ENCODE measurements at regions not wholly inside any gene's neighbourhood (a gene's known extent, or its start where the extent isn't known, plus 50 kb on each side); places are given as distances from the start of the nearest gene placed in this dataset.
A peak's percentile ranks its signal among the peaks of the same experiment; 100 is the strongest.
"Not testable (repeated sequence)": the region's sequence is repeated elsewhere in the genome, so short reads cannot be mapped to it uniquely, and the experiment has no call there.

DNA sequence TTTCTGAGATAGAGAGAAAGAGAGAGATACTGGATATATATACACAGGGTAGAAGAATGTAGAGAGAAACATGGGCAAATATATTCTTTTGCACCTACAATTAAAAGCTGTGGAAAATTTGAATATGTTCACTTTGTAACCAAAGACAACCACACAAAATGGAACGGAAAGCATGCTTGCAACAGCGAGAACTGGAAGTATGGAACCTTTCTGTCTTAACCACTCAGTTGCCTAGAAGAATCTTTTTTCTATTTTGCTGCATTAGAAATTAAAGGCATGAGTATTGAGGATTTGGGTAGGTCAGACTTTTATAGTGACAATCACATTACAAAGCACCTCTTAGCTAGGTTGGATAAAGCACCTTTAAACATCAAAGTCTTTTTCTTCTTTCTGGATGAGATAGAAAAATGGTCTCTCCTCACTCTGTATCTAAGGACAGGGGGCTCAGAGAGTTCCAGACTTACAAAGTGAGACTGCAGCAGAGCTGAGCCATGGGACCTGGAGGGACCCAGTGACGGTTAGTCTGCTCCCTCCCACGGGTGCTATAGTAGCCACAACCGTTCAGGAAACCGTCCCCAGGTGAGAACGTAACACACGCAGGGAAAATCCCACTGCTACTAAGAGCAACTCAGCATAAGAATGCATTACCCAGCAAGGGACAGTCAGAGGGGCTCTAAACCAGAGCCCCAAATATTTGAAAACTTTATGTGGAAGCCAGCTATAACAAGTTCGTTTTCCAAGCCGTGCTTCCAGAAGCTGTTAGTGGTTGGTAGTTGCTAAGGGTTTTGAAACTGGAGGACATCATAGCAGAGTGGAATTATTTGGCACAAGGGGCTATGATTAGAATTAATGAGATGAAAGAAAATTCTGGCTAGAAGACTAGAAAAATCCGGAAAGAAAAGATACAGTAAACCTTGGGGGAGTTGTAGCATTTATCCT, 97.1 kb downstream of the DAD1 start:
- DNase-seq: peak; percentile 20

DNA sequence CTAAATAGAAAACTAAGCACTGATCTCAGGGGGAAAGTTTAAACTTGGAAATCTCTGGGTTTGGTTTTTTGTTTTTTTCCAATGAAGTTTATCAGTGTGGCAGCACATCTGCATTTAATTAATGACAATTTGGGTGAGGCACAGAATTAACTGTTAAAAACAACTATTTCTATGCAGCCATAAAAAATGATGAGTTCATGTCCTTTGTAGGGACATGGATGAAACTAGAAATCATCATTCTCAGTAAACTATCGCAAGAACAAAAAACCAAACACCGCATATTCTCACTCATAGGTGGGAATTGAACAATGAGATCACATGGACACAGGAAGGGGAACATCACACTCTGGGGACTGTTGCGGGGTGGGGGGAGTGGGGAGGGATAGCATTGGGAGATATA, 98.0 kb downstream of the DAD1 start:
- not testable (repeated sequence) for DNase-seq

DNA sequence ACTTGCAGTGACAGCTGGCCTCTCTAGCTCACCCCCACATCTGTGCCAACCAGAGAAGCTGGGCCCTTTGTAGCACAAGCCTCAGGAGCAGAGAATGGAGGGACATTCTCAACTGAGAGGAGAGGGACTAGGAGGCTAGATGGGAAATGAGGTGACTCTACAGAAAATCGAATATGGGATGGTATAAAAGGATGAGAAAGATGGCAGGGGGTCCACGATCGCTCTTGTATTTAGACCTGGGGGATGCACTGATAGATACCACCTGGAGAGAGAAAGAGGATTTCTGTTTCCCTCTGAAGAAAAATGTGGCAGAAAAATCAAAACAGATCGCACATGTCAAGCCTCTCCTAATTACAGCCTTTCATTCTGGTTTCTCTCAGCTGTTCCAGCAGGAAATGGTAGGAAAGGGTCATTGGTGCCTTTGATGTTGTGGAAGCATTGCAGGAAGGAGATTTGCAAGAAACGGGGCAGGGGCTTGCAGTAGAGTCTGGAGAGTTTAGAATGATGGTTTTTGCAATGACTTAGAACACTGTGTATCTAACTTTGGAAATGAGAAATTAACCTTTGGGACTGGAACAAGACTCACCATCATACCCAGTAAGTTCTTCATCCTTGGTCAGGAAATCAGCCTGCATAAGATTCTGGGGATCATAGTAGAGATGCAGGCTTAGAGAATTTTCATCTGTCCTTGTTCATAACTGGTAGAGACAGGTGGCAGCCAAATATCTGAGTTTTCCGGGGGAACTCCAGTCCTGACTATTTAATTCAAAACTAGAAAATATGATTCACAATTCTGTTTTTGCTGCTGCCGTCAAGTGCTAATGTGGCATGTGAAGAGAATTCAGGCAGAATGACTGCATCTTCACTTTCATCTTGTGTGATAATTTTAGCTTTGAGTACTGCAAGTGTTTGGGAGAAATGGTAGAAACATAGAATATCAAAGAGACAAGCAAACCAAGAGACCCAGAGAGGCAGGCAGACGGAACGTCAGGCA, 98.8 kb downstream of the DAD1 start:
- no peak for DNase-seq

DNA sequence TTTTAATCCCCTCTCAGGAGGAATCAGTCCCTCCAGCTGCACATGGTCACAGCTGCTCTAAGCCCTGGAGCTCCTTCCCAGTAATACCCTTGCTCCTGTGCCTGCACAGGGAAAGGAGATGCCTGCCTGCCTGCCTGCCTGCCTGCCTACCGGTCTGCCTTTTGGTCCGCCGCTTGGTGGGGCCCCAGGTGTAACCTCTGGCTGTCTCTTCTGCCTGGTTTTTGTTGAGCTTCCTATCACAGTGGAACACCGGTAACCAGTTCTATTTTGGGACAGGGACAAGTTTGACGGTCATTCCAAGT, 99.8 kb downstream of the DAD1 start:
- no peak for DNase-seq

DNA sequence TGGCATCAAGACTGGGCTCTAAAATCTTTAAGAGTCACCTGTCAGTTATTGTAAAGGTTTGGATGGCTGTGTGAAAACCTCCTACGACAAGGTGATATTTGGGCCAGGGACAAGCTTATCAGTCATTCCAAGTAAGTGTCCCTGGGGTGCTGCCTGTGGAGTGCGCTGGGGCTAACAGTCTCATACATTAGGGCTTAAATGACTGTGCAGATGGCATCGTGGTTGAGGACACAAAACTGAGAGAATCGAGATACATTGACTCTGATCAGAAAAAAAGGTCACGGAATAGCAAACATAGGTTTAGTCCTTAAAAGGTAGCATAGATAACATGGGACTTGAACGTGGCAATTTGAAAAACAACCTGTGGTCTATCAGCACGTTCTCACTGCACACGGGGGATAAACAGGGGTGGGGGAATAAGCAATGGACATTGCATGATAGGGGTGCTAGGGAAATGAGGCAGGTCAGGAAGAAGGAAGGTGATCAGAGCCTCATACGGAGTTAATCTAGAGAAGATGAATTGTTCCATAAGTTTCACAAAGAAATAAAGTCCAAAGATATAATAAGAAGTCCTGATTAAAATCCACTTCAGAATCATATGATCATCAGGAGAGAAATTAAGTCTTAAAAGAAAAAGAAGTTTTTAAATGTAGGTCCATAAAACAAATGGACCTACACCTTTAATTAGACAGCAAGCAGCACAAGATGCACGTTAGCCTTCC, 100.3 kb downstream of the DAD1 start:
- no peak for DNase-seq

DNA sequence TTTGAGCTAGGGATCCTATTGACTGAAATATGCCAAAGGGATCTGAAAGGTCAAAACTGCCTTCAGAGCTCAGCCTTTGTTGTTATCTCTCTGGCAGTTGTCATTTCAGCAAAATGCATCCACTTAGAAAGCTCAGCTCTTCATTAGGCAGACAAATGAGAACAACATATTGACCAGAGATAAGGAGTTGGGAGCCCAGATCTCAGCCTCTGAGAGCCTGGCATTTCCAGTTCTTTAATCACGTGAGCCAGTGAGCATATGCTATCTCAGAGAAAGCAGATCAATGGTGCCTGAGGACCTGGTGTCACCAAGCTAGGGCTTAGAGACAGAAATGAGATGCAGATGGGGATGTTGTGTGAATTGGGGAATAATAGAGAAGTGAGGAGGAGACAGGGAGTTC, 101.1 kb downstream of the DAD1 start:
- DNase-seq: no peak

DNA sequence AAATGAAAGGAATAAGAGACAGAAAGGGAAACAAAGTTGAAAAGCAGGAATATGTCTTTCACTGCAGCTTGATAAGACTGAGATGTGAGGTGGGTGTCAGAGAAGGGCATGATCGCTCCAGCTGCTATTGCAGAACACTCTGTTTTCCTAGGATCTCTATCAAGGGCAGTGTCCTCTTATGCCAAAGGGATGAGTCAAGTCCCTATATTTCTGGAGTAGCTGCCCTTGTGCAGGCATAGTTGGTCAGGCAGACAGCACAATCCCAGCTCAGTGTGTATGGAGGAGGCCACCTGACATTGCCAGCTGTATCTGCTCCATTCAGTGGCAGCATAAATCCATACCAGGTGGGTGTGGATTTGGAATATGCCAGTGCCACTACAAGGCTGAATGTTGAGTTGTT, 101.6 kb downstream of the DAD1 start:
- DNase-seq: no peak

DNA sequence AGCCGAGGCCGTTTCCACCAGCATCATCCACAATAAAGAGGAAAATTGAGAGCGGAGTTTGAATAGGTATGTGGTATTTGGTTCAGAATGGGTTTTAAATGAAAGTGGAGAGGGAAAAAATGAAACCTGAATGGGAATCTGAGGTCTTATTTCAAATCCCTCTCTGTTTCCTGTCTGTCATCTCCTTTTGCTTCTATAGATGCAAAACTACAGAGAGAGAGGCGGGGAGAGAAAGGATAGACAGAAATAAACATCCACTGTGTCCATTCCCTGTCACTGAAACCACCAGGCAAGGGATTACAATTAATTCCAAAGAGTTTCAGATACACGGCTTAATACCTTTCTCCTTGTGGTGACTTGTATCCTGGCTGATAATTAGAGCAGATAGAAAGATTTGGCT, 102.3 kb downstream of the DAD1 start:
- DNase-seq: no peak

DNA sequence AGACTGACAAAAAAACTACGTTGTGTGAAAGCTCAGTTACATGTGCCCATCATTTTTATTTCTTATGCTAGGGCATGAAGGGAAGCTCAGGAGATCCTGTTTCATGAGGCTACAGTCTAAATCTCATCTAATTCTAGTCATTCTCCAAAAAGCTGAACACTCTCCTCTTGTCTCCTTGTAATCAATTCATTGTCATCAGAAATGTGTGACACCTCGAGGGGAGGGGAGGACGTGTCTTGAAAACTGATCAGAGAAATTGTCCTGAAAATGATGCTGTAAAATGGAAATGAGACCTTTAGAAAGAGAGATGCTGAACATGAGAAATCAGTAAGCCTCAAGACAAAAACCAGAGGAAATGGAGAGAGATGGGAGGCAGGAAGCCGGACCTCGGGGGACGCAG, 103.4 kb downstream of the DAD1 start:
- DNase-seq: no peak

DNA sequence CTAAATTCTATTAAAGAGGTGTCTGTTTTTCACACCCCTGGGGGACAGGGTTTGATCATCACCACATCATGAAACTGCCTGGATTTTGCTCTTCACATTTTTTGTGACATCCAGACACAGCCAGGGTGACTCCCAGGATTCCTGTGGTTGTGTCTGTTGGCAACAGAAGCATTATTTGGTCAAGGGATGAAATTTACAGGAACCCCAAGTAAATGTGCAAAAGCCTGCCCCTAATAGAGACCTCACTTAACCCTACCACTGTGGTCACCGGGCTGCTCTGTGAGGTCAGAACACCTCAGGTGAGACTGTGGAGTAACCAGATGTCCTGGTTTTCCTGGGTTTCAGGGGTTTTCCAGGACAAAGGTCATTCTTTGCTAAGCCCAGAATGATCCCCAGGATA, 103.8 kb downstream of the DAD1 start:
- DNase-seq: no peak

DNA sequence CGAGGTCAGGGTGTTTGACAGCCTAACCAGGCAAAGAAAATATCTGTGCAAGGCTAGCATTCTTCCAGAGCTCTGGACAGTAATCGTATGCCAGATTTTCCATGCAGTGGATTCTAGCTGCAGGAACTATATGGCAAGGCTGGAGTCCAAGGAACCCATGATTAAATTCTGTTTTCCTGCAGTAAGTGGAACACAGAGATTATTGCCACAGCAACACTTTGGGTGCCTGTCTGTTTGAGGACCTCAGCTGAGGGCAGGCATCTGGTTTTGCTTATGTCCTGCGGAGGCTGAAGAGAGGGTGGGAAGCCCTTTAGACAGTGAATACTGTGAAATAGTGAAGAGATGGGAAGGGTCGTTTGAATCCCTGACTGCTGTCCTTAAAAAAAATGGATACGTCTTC, 104.4 kb downstream of the DAD1 start:
- DNase-seq: no peak

DNA sequence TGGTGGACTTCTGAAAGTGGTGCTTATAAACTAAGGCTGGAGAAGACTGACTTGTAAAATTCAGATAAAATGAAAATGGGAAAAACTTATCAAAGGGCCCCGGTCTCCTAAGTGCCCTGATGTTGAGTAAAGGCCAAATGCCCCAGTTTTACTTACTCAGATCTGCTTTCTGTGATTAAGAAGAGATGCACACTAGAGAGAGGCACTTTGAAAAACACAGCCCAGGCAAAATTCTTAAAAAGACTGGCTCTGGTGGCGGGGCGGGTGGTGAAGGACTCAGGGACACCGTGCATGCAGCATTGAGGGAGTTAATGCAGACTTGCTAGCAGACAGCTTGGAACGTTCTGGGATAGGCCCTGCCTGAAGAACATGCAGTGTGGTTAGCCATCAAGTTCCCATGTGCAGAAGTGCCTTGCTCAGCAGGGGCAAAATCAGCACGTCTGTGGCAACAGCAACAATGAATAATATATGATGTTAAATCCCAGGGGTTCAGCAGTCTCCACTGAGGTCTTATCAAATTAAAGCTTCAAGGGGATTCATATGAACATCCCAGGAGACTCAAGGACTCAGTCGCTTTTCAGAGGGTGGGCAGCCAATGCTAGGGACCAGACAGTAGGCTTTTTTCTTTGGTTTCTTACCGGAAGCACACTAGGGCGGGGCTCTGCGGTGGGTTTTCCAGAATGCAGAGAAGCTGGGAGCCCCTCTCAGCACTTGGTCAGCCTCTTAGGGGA, 105.0 kb downstream of the DAD1 start:
- DNase-seq: no peak

DNA sequence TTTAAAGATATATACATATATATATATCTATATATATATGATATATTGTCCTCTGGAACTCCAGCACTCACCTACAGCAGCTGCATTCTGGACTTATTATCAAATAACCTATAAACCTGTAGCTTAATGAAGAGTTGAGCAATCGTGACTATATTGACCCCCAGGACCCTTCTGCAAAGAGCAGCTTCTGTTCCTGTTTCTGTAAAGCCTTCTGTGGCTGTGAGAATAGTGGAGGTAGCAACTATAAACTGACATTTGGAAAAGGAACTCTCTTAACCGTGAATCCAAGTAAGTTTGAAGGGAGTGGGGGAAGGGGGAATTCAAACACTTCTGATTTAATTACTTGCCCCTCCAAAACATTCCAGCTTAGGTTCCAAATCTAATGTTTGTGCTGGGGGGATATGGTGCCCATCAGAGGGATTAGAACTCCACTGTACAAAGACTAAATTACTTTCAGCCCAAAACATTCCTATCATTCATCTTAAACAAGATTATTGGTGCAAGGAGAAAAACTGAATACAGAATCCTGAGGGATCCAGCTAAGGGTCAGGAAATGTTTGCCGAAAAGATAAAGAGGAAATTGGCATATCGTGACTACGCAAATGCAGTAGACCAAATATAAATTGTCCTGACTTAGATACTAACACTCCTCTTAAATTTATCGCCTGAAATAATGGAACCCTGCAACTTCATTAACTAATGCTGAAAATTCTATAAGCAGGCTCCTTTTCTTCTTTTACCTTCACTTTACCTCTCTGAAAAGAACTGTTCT, 106.1 kb downstream of the DAD1 start:
- no peak for DNase-seq

DNA sequence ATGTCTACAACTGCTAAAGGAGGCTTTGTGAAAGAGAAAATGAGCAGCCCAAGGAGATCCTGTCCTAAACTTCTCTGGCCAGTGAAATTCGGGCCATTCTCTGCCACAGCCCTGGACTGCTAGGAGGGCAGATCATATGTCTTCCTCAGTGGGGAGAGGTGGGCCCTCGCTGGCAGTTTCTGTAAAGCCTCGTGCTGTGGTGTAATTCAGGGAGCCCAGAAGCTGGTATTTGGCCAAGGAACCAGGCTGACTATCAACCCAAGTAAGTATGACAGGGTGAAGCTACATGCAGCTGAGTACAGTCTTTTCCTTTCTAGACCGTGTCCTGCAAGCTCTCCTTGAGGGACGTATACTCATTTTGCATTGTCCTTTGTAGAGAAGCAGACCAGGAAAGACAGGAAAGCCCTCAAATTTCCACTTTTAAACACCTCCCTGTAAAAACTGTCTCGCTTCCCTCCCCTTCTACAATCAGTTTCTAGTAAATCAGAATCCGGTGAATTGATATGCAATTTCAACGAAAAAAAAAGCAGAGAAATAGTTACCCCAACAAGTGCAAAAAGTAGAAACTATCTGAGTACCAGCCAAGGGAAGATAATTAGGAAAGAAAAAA, 106.8 kb downstream of the DAD1 start:
- no peak for DNase-seq

DNA sequence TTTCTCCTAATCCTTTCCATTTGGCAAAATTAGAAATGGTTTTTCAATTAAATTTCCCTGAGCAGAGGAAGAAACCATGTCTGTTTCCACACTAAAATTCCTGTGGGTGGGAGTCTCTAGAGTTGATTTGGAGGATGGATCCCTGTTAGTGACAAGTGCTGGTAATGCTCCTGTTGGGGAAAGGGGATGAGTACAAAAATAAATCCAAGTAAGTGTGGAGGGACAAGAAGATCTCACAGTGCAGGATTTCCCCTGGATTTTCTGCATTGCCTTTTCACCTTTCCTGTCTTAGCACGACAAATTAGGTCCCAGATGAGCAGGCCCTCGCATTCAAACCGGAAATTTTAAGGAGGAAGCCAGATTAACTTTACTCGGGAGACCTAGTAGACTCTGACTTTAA, 107.5 kb downstream of the DAD1 start:
- DNase-seq: no peak

DNA sequence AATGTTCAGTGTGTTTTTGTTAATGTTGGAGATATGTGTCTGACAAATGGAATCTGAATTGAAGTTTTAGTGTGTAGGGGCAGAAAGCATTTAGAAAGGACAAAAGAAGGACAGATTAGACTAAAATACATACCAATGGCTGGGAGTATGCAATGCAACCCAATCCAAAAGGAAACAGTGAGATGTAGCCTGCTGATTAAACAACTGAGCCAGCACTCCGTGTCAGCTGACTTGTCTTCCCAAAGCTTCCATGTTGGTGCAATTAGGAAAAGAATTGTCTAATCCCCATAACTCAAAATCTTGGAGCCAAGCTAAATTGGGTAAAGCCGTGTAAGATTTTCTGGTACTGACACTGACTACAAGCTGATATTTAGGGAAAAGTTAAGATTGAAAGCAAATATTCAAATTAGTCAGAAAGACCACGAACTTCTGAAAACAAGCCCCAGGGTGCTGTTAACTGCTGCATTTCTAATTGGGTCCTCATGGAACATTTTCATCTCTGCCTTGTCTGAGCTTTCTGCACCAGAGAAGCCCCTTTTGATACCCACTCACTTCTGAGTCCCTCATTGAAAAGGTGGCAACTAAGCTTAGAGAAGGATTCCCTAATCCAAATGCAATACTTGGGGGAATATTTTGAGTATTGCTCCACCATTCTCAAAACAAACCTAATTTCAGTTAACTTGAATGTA, 109.1 kb downstream of the DAD1 start:
- DNase-seq: no peak

DNA sequence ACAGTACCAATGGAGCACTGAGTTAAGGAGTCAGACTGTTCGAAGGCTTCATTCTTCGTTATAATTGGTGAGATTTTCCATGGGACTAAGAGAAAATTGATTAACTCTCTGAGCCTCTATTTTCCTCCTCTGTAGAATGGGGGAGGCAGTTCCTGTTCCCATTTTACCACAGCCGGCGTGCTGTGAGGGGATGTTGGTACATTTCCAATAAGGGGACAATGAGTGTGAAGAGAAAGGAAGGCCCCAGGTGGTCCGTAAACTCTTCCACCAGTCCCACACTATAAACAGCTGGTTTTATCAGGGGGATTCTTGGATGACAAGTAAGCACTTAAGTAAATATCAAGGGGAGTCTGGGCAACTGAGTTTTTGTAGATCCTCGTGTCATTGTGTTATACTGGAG, 109.9 kb downstream of the DAD1 start:
- no peak for DNase-seq

DNA sequence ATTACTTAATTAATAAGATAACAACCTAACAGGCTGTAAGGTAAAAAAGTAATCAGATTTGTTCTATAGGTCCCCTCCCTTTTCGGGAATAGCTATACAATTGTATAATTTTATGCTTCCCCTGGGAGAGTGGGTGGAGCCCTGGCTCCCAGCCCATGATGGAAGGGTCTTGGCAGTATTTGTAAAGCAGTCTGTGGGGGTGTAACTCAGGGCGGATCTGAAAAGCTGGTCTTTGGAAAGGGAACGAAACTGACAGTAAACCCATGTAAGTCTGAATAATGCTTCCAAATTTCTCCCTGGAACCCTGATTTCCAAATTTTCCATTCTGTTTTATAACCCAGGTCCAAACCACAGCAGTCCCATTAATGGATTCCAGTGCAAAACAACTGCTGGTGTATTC, 110.4 kb downstream of the DAD1 start:
- peak; percentile 79 for DNase-seq

DNA sequence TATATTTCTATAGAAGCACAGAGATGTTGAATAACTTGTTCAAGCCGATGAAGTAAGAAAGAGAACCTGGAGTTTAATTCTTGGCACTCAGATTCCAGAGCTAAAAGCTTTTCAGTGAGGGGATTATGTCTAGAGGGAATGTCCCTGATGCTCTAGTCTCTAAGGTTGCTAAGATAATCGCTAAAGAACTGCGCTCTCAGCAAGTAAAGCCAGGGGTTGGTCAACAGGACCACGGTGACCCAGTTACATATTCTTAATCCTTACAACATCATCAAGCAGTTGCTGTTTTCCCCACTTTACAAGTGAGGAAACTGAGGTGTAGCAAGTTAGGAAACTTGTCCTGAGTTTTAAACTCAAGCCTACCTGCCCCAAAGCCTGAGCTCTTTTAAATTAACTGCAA, 110.8 kb downstream of the DAD1 start:
- no peak for DNase-seq

DNA sequence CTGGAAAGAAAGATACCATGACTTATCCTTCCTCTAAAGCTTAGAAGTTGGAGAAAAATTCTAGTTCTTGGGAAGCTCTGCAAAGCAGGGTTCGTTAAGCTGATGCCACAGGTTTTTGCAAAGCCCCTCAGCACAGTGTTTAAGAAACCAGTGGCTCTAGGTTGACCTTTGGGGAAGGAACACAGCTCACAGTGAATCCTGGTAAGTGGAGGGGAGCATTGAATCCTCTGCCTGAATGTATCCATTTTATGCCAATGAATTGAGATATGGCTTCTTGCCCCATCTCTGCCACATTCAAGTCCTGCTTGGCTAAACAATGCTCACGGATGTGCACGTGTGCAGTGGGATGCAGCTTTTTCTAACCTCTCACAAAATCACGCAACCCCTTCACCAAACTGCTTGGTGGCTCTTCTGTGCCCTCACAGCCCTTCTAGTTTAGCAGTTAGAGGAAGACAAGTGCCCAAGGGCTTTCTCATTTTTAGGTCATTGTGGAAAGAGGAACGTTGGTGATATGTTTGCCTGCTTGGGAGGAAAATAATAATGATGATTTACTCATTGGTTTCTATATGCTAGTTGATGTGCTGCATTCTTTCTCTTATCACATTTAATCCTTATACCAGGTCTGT, 111.3 kb downstream of the DAD1 start:
- no peak for DNase-seq

All from NCI-H446 treated with DMSO at 0.1 percent for 48 hours (cell line).